DMS53 (cell line): ENCODE measurements at regions not wholly inside any gene's neighbourhood (a gene's known extent, or its start where the extent isn't known, plus 50 kb on each side); places are given as distances from the start of the nearest gene placed in this dataset.

ENCODE experiments used
- DNase-seq: peaks from one replicate; lab custom pipeline; 2025; lab: John Stamatoyannopoulos, UW

- no peak for DNase-seq
Measured at GRCh38 chr5:117302473-117302872, 727.9 kb upstream of the SEMA6A start.

- DNase-seq: peak; percentile 89
Measured at GRCh38 chr5:117299936-117300328, 725.3 kb upstream of the SEMA6A start.

- DNase-seq: peak; percentile 6
Measured at GRCh38 chr5:117299224-117299935, 724.8 kb upstream of the SEMA6A start.

DNA sequence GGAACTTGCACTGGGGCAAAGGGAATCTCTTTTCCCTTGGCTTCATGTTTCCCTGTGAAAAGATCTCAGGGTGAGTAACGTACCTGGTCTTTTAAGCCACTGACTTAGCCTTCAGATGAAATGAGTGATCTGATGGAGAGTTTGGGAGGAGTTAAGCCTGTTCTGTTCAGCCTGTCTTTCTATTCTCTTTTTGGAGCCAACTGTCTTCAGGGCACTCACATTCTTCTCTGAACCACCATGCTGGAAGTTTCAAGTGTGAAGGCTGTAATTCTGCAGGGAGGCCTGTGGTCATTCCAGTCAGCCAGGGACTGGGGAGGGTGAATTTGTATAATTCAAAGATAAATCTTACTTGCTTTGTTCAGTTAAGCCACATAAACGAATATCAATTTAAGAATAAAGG lies 722.2 kb upstream of the SEMA6A start:
- DNase-seq: no peak

DNA sequence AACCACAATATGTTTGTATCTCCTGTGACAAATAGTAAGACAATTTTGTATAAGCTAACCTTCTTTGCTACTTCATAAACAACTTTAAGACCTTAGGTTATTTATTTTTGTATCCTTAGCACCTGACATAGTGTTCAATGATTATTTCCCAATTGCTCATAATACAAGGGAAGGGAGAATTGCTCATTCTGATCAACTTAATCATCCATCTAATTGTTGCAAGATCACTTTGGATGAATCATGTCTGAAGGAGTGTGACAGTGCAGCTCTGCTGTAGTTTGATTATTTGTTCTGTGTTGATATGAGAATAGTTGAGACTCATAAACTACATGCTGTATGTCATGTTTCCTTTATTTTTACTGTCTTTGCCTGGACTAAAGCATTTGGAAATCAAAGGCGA lies 721.3 kb upstream of the SEMA6A start:
- no peak for DNase-seq

DNA sequence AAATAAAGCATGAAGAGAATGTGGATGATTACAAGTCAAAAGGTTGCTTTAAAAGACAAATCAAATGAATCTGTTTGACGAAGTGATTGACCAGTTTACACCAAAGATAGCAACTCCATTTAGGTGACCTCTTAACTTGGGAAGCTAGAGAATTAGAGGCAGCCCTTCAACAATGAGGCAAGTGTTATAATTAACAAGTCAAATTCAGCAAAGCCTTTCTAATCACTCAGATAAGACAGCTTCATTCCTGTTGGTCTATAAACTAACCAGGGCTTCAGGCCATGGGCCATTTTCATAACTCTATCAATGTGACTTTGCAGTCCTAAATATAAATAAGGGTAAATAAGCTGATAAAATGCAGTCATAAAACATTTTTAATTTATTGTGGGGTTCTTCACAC lies 712.2 kb upstream of the SEMA6A start:
- DNase-seq: no peak

DNA sequence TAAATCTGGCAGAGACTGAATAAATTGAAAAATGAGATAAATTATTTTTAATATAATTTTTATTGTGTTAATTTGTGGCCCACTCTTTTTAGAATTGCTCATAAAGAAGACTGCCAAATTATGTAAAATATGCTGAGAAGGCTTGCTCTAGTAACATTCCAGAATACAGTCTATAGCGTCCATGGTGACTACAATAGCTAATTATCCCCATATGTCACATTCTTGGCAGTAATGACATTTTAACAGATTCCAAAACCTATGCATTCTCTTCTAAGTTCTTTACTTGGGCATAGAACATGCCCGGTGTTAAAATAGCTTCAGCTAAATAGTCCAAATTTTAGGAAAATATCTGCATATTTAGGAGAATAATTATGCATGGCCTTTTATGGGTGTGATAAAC lies 697.0 kb upstream of the SEMA6A start:
- no peak for DNase-seq

GRCh38 chr5:117266280-117266679 lies 691.7 kb upstream of the SEMA6A start:
- no peak for DNase-seq

GRCh38 chr5:117263231-117263630 lies 688.6 kb upstream of the SEMA6A start:
- DNase-seq: no peak

- no peak for DNase-seq
Measured at GRCh38 chr5:117262572-117263131, 688.0 kb upstream of the SEMA6A start.

GRCh38 chr5:117261948-117262571 lies 687.4 kb upstream of the SEMA6A start:
- DNase-seq: no peak

- no peak for DNase-seq
Measured at GRCh38 chr5:117255211-117256027, 680.8 kb upstream of the SEMA6A start.

GRCh38 chr5:117252566-117252965 lies 677.9 kb upstream of the SEMA6A start:
- DNase-seq: no peak

DNA sequence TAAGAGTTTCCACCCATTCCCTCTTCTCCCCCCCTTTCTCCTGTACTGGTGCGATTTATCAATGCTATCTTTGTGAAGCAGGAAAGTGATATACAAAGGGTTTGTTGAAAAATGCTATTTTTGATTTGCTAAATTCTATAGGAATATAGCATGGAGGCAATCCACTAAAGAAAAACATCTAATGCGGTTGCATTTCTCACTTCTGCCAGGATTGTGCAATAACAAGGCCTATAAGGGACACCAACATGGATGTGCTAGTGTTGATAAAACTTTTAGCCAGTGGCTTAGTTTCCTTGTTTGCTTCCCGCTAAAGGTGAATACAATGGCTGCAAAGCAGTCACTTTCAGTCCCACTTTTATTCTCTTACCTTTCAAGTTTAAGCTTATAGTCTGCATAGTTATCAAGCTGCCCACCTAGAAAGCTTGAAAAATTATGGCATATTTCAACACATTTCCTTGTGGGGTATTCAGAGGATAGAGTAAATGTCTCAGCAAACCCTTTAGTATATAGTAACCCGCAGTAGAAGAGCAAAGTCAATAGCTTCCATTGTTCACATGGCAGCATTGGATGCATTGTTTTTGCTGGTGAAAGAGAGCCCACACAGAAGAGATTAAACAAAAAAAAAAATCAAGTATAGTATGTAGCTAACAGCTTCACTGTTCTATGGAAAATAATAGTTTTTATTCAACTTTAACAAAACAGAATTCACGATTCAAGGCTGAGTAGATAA lies 674.6 kb upstream of the SEMA6A start:
- DNase-seq: peak; percentile 17

DNA sequence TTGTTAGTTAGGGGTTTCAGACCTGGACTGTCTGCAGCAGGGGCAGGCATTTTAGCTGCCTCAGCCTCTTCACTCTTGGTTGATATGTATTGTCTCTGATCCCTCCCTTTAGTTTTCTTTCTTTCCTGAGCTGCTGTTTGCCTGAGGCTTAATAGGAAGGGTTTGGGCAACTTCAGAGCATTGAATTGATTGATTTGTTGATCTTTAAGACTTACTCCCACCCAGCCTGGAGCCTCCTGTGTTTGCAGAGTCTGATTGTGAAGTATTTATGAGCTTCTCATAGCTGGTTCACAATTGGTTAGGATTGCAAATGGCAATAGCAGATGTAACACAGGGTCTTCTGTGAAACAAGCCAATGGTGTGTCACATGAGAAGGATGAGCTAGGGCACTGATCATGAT lies 671.8 kb upstream of the SEMA6A start:
- DNase-seq: no peak

GRCh38 chr5:117245130-117245529 lies 670.5 kb upstream of the SEMA6A start:
- no peak for DNase-seq

DNA sequence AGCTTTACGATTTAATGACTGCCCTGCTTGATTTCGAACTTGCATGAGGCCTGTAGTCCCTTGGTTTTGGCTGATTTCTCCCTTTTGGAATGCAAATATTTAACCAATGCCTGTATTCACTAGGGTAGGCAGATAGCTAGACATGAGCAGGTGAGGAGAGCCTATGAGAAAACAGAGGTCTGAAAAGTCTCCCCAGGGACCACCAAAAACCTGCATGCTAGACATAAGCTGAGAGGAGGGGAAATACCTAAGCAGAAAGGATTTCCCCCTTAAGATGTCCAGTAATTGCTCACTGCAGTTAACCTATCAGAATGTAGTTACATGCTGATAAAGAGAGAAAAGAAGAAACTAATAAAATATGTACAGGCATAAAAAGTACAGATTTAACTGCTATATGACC lies 667.4 kb upstream of the SEMA6A start:
- no peak for DNase-seq

DNA sequence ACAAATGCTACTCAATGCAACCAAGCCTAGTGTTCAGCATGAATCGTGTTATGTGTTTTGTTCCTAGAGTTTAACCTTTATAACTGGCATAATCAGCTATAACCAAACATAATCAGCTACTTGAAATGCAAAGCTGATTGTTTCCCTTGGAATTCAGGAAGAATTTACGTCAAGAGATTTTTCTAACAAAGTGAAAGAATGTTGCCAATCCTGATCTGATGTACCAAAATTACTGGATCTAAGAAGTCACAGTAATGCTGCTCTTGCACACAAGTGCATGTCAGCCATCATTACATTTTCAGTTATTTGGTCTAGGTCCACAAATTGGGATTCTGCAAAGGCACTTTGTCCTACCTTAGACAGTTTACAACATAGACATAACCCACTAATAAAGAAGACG lies 662.3 kb upstream of the SEMA6A start:
- DNase-seq: no peak

GRCh38 chr5:117235786-117236185 lies 661.2 kb upstream of the SEMA6A start:
- DNase-seq: no peak

GRCh38 chr5:117230375-117230774 lies 655.8 kb upstream of the SEMA6A start:
- DNase-seq: no peak

- DNase-seq: no peak
Measured at GRCh38 chr5:117220730-117221129, 646.1 kb upstream of the SEMA6A start.

- no peak for DNase-seq
Measured at GRCh38 chr5:117218789-117219188, 644.2 kb upstream of the SEMA6A start.
